HG02678 (cell line): ENCODE measurements at regions not wholly inside any gene's neighbourhood (a gene's known extent, or its start where the extent isn't known, plus 50 kb on each side); places are given as distances from the start of the nearest gene placed in this dataset.

ENCODE experiments used
- ATAC-seq: cut with Tn5 transposase; IDR thresholded peaks from one replicate; pipeline ENCODE4 v1.9.1; 2021; ENCODE audit warnings: mild to moderate bottlenecking, moderate library complexity; ENCODE audit not compliant: unreplicated experiment

DNA sequence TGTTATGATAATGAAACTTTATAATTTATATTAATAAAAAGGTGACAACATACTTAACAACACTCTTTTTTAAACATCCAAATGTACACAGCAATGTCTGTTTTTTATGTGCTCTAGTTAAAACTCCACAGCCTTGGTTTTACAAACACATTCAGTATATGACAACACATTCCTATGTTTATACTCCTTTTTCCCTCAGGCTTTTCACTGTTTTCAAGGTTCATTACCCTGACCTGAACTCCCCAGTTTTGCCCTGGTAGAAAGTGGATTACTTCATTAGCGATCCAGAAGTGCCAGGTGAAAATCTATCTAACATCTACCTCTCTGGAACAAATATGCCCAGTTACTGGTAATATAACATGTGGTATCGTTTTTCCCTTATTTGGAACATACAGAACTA, 340.2 kb upstream of the DDHD1 start:
- no peak for ATAC-seq

DNA sequence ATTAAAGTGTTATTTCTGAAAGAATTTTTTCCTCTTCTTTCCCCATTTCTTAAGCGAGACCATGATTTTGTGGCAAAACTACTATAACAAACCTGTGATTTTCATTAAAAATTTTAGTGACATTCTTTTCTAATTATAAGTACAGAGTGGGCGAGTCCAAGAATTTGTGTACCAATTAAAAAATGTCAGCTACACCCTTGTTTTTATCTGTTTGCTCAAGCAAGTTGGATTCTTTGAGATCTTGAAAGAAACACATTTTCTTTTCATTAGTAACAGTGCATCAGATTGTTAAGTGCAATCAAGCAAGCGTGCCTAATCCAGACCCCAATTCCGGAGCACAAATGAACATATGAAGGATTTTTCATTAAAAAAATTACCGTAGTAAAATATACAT, 338.8 kb upstream of the DDHD1 start:
- ATAC-seq, result no peak

- no peak for ATAC-seq
Measured at GRCh38 chr14:53491256-53491883, 338.2 kb upstream of the DDHD1 start.

- no peak for ATAC-seq
Measured at GRCh38 chr14:53478174-53478573, 325.1 kb upstream of the DDHD1 start.

- no peak for ATAC-seq
Measured at GRCh38 chr14:53473480-53473879, 320.4 kb upstream of the DDHD1 start.

- no peak for ATAC-seq
Measured at GRCh38 chr14:53472306-53472705, 319.2 kb upstream of the DDHD1 start.

- ATAC-seq, result no peak
Measured at GRCh38 chr14:53470351-53471043, 317.4 kb upstream of the DDHD1 start.

GRCh38 chr14:53468876-53469275, 315.8 kb upstream of the DDHD1 start:
- no peak for ATAC-seq

- ATAC-seq, result no peak
Measured at GRCh38 chr14:53464376-53464775, 311.3 kb upstream of the DDHD1 start.

DNA sequence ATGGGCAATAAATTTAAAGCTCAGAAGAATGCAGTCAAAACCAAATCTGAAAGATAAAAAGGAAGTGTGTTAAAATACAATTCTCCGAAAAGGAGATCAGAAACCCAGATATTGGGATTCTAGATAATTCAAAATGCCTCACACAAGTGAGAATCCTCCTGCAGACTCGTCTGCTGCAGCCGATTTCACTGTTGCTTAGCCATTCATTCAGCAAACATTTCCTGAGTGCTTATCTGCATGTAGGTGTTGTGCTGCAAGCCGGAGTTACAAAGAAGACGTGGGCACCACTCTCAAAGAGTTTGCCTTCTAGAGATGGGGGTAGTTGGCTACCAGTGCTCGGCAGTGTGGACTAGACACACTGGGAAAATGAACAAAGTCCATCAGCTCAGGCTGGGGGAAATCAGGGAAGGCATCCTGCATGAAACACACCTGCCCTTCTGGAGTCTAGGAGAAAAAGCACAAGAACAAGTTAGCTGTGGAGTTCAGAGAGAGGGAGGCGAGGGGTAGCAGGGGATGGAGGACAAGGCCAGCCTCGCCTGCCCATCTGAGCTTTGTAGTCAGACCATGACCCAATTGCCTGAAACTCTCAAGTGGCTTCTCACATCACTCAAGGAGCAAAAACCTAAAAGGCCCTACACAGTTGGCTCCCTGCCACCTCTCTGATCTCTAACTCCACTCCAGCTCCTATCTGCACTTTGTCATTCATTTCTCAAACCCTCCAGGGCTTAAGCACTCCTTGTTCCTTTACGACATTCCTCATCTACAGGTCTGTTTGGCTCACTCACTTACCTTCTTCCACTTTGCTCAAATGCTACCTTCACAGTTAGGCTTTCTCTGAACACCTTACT, 310.0 kb upstream of the DDHD1 start:
- ATAC-seq, result no peak

- ATAC-seq, result no peak
Measured at GRCh38 chr14:53461858-53462257, 308.7 kb upstream of the DDHD1 start.

DNA sequence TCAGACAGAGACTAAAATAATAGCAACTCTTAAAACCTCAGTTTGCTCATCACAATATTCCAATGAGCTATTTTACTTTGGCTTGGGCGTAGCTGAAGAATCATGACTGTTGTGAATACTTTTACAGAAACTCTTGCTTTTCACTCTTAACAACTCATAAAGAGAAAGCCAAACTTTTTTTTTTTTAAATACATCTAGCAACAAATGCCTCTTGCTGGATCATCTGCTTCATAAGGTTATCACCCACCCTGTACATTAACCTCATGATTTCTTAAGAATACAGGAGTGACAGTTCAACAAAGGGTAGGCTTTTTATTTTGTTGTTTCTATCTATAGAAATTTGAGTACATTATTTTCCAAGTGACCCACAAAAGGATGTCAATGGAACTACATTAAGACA, 307.4 kb upstream of the DDHD1 start:
- ATAC-seq, result no peak

- no peak for ATAC-seq
Measured at GRCh38 chr14:53458368-53458814, 305.3 kb upstream of the DDHD1 start.

DNA sequence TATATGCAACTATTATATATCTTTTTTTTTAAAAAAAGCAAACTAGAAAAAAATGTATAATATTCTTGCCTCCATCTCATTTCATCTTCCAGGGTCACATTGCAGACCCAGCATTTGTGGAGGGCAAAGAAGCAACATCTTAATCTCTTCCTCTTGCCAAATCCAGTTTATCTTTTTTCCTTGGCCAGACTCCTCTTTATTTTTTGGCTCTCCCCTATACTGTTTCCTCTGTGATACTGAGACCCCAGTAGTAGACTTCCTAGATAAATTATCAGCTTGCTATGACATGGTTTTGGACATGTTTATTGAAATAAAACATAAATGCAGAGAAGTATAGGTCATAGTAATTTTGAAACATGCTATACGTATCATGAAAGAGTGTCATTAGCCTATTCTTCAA, 303.8 kb upstream of the DDHD1 start:
- no peak for ATAC-seq

- no peak for ATAC-seq
Measured at GRCh38 chr14:53452005-53452673, 299.0 kb upstream of the DDHD1 start.

DNA sequence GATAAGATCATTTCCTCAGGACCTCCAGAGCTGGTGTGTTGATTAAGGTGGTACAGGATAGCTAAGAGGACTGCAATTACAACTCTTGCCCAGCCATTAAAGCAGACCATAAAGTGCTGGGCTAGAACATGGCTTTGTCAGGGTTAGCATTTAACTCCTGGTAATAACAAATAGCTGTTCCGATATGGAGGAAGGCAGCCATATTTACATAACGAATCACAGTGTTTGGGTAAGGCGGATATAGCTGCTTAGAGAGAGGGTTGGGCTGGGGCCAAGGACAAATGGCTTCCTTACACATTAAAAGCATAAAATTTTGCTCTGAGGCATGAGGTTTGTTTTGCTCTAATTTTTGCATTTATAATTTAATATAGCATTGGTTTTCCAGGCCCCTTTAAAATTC, 297.7 kb upstream of the DDHD1 start:
- ATAC-seq, result no peak

- ATAC-seq, result no peak
Measured at GRCh38 chr14:53448682-53449081, 295.6 kb upstream of the DDHD1 start.

GRCh38 chr14:53444677-53445312, 291.7 kb upstream of the DDHD1 start:
- ATAC-seq, result no peak

- no peak for ATAC-seq
Measured at GRCh38 chr14:53441789-53442188, 288.7 kb upstream of the DDHD1 start.

- no peak for ATAC-seq
Measured at GRCh38 chr14:53437858-53438257, 284.7 kb upstream of the DDHD1 start.

GRCh38 chr14:53432378-53432802, 279.3 kb upstream of the DDHD1 start:
- peak; percentile 77 for ATAC-seq
